Body of pancreas (tissue), 4 donors: ENCODE measurements at regions not wholly inside any gene's neighbourhood (a gene's known extent, or its start where the extent isn't known, plus 50 kb on each side); places are given as distances from the start of the nearest gene placed in this dataset.

Experiments used
- ATAC-seq: fragments of 150-250 bp; one replicate; pipeline ENCODE4 v1.9.1; 2016
- DNase-seq, 4 donors: peaks; one replicate each; pipeline ENCODE4 v3.0.0-alpha.2; 2019
- H3K27ac ChIP-seq, 4 donors: fragments of 200-600 bp; sonication (generic); 1 replicate in 3 of 4; 2 replicates in 1 of 4; pipeline versions ENCODE4 v1.5.1 to v1.6.1; 2016 to 2019; ENCODE audit warnings: mild to moderate bottlenecking in 1 of 4, mixed read lengths in 1 of 4, moderate library complexity in 1 of 4
- H3K27me3 ChIP-seq, 2 donors: fragments of 200-600 bp; sonication (generic); one replicate each; pipeline ENCODE4 v1.6.0; 2016; ENCODE audit warnings: mild to moderate bottlenecking in 1 of 2
- H3K36me3 ChIP-seq, 2 donors: fragments of 200-600 bp; sonication (generic); replicated peaks in 1 of 2; 2 replicates each; pipeline ENCODE4 v1.5.1; 2016; ENCODE audit warnings: low read depth in 2 of 2; ENCODE audit not compliant: insufficient read depth in 1 of 2
- H3K4me1 ChIP-seq: fragments of 200-600 bp; sonication (generic); one replicate; pipeline ENCODE4 v1.6.0; 2016
- H3K4me3 ChIP-seq, 2 donors: fragments of 200-600 bp; sonication (generic); 1 replicate in 1 of 2; 2 replicates in 1 of 2; pipeline ENCODE4 v1.5.1; 2016 to 2019
- H3K9me3 ChIP-seq, 3 donors: fragments of 200-600 bp; sonication (generic); 1 replicate in 2 of 3; 2 replicates in 1 of 3; pipeline ENCODE4 v1.5.1; 2016
- CTCF ChIP-seq, 7 experiments: fragments of 450-650 bp in 4 of 7; fragments of 200-600 bp in 3 of 7; sonication (generic) in 3 of 7; IDR thresholded peaks; one replicate each; pipeline ENCODE4 v1.5.1; 2016 to 2019; ENCODE audit warnings: antibody characterized with exemption in 7 of 7
- POLR2A ChIP-seq, 3 donors: fragments of 450-650 bp; IDR thresholded peaks; one replicate each; pipeline ENCODE4 v1.6.1; 2016; ENCODE audit warnings: antibody characterized with exemption in 3 of 3, mild to moderate bottlenecking in 2 of 3
- WGBS, 2 donors: methylation state at CpG; one replicate each; pipeline ENCODE4 v1.1.5; 2017; 5-methylcytosine and 5-hydroxymethylcytosine counted together
- intact Hi-C: fragments of 100-400 bp; cut with DNase I; formaldehyde crosslinking; loops from one replicate; pipeline ENCODE4 v1.15.1; 2023

- intact Hi-C loops: no loop called here
- H3K9me3 ChIP-seq: no peaks in the 10 kb centered on the region
- no peak for ATAC-seq
- no peak overlapping the region for H3K4me3 ChIP-seq
- WGBS, 2 donors: 76 to 80% methylated on average over 11 to 20 of the region's 20 CpGs
- no peaks in the 10 kb centered on the region for H3K36me3 ChIP-seq
- H3K27ac ChIP-seq: no peak overlapping the region
- no peak for TF ChIP-seq POLR2A (IDR thresholded peaks at IDR 0.05)
- no peak for TF ChIP-seq CTCF (IDR thresholded peaks at IDR 0.05)
- DNase-seq: no peak
- no peaks in the 10 kb centered on the region for H3K27me3 ChIP-seq
- H3K4me1 ChIP-seq: no peaks in the 10 kb centered on the region
Measured at GRCh38 chr5:52668544-52669185, 119.1 kb upstream of the ITGA1 start.

GRCh38 chr5:52672459-52672858 lies 115.3 kb upstream of the ITGA1 start:
- 55 to 76% methylated on average over 1 of the region's 1 CpG for WGBS, 2 donors
- ATAC-seq (no peak), DNase-seq (no peak)
- intact Hi-C loops: no loop called here
- Histone ChIP-seq H3K4me1 (no peaks in the 10 kb centered on the region), H3K9me3 (no peaks in the 10 kb centered on the region), H3K27ac (no peak overlapping the region), H3K36me3 (no peaks in the 10 kb centered on the region), H3K27me3 (no peaks in the 10 kb centered on the region), H3K4me3 (no peak overlapping the region)
- no peak for TF ChIP-seq CTCF (IDR thresholded peaks at IDR 0.05)
- TF ChIP-seq POLR2A (IDR thresholded peaks at IDR 0.05): no peak

GRCh38 chr5:52673495-52673894 lies 114.2 kb upstream of the ITGA1 start:
- no peak overlapping the region for H3K27ac ChIP-seq
- no peaks in the 10 kb centered on the region for H3K36me3 ChIP-seq
- ATAC-seq: no peak
- no peaks in the 10 kb centered on the region for H3K4me1 ChIP-seq
- H3K9me3 ChIP-seq: no peaks in the 10 kb centered on the region
- no peak for TF ChIP-seq CTCF (IDR thresholded peaks at IDR 0.05)
- TF ChIP-seq POLR2A (IDR thresholded peaks at IDR 0.05): no peak
- no peak overlapping the region for H3K4me3 ChIP-seq
- no peak for DNase-seq
- 42 to 46% methylated on average over 3 of the region's 3 CpGs for WGBS, 2 donors
- no peaks in the 10 kb centered on the region for H3K27me3 ChIP-seq
- intact Hi-C loops: no loop called here

GRCh38 chr5:52674815-52675545 lies 112.7 kb upstream of the ITGA1 start:
- intact Hi-C loops: no loop called here

More at GRCh38 chr5:52674815-52675545, 112.7 kb upstream of the ITGA1 start:
- 59% methylated on average over 5 of the region's 5 CpGs for WGBS, 2 donors
- Histone ChIP-seq H3K4me3 (no peak overlapping the region), H3K36me3 (no peaks in the 10 kb centered on the region), H3K4me1 (no peaks in the 10 kb centered on the region), H3K9me3 (no peaks in the 10 kb centered on the region), H3K27ac (no peak overlapping the region), H3K27me3 (no peaks in the 10 kb centered on the region)
- ATAC-seq: no peak
- no peak for DNase-seq
- TF ChIP-seq CTCF (IDR thresholded peaks at IDR 0.05): no peak
- TF ChIP-seq POLR2A (IDR thresholded peaks at IDR 0.05): no peak
